GM19397 (cell line): ENCODE measurements at regions not wholly inside any gene's neighbourhood (a gene's known extent, or its start where the extent isn't known, plus 50 kb on each side); places are given as distances from the start of the nearest gene placed in this dataset.

Experiments used
- ATAC-seq: cut with Tn5 transposase; IDR thresholded peaks from one replicate; pipeline ENCODE4 v1.9.1; 2021; ENCODE audit warnings: mild to moderate bottlenecking, moderate library complexity; ENCODE audit not compliant: unreplicated experiment

- no peak for ATAC-seq
Measured at GRCh38 chr18:29060349-29060748, 883.4 kb upstream of the CDH2 start.

DNA sequence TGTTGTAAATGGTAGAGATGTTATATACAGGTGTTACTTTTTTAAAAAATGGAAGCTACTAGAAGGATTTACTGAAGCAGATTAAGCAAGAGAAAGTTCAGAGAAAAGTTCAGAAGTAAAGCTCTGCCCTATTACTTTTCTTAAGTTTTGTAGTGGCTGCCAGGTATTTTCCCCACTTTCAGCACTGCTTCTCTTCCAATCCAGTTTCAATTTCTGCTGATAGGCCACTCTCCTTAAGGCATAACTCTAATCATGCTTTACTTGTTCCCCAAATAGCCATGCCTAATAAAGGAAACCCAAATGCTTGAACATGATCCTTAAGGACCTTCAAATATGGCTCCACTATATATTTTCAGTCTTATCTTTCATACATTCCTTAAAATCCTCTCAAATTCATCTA is 880.8 kb upstream of the CDH2 start:
- no peak for ATAC-seq

- ATAC-seq: no peak
Measured at GRCh38 chr18:29056800-29057199, 879.9 kb upstream of the CDH2 start.

DNA sequence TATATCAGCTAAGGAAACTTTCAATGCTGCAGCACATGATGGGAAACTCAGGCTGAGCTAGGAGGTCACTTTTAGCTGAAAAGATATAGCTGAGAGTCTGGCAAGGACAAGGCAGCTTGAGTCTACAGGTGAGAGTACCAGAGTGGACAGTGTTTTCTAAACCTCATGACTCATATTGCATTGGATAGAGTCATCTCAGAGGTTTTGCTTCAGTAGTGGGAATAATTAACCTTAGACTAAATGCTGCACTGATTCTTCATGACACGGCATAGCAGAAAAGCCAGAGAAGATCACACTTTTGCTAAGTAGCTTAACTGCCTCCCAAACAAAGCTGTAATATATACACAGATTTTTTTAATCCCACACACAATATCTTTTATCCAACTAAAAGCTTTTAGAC is 865.0 kb upstream of the CDH2 start:
- ATAC-seq: no peak

GRCh38 chr18:29034113-29034856 is 857.4 kb upstream of the CDH2 start:
- ATAC-seq: no peak

DNA sequence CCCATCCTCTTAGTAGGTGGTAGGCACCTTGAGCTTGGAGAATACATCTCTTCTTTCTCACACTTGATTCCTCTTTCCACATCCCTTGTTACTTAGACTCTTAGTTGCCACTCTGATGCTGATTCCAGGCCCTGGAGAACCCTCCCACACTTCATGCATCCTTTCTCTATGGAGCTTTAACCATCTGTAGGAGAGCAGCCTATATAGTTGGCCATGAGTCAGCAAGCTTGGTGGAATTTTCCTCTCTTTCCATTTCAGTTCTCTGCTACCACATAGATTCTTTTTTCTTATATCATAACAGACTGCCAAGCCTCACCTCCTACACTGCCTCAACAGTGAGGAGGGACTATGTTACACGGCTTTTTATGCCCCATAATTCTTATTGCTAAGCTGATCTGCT is 851.6 kb upstream of the CDH2 start:
- no peak for ATAC-seq

- ATAC-seq: no peak
Measured at GRCh38 chr18:29018976-29019375, 842.0 kb upstream of the CDH2 start.

GRCh38 chr18:29012883-29013465 is 836.0 kb upstream of the CDH2 start:
- ATAC-seq: no peak

- ATAC-seq: no peak
Measured at GRCh38 chr18:29012364-29012763, 835.4 kb upstream of the CDH2 start.

DNA sequence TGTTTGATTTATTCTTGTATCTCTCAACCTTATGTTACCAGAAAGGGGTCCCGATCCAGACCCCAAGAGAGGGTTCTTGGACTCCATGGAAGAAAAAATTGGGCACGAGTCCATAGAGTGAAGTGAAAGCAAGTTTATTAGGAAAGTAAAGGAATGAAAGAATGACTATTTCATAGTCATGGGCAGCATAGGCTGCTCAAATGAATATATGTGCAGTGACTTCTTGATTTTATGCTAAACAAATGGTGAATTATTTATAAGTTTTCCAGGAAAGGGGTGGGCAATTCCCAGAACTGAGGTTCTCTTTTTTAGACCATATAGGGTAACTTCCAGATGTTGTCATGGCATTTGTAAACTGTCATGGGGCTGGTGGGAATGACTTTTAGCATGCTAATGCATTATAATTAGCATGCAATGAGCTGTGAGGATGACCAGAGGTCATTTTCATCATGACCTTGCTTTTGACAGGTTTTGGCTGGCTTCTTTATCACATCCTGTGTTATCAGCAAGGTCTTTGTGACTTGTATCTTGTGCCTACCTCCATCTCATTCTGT is 832.4 kb upstream of the CDH2 start:
- no peak for ATAC-seq

DNA sequence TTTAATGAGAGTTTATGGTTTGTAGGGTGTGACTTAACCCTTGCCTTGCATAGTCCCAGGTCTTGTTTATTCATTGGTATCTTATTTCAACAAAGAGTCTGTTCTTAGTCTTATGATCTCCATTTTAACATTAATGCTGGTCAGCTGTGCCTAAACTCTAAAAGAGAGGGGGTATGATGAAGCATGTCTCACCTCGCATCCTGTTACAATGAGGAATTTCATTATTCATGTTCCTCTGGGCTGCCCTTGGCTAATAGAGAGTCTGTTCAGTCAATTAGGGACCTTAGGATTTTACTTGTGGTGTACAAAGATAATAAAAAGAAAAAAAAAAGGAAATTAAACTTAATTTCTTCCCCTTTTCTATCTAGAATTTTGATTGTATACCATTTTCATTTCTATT is 831.9 kb upstream of the CDH2 start:
- ATAC-seq: no peak

DNA sequence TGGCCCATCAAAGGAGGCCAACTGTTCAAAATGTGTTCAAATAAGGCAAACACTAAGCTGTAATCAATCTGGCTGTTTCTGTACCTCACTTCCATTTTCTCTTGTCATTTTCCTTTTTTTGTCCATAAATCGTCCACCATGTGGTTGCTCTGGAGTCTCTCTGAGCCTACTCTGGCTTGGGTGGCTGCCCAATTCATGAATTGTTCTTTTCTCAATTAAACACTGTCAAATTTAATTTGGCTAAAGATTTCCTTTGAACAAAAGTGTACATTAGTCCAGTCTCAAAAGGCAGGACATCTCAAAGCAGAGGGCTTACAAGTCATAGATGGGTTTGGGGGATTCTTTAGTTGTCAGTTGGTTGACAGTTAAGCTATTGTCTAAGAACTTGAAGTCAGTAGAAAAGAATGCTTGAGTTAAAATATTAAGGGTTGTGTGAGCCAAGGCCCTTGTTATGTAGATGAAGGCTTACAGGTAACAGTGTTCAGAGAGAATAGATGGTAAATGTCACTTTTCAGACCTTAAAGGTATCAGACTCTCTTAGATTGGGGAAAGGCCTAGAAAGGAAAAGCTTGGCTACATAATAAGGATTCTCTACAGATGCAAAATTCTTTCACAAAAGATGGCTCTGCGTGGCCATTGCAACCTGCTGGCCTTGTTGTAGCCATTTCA is 831.2 kb upstream of the CDH2 start:
- ATAC-seq: no peak

GRCh38 chr18:29004921-29005320 is 828.0 kb upstream of the CDH2 start:
- ATAC-seq: no peak

- no peak for ATAC-seq
Measured at GRCh38 chr18:29003194-29003593, 826.3 kb upstream of the CDH2 start.

- no peak for ATAC-seq
Measured at GRCh38 chr18:29002747-29003146, 825.8 kb upstream of the CDH2 start.

- no peak for ATAC-seq
Measured at GRCh38 chr18:28999726-29000125, 822.8 kb upstream of the CDH2 start.

DNA sequence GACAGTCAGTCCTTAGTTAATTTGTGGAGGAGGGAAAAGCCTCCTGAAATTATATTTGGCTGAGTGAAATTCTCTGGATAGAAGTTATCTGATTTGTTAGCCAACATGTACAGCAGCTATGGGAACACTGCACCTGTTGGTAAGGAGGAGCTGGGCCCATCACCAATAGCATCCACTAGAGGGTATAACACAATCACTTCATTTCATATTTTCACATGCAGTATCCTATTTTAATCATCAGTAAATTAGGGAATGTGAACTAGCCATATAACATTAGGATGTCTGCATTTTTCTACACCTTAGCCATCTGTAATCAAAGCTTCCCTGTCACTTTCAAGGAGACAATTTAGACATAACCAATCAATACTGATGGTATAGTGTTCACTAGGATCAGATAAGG is 818.4 kb upstream of the CDH2 start:
- no peak for ATAC-seq

DNA sequence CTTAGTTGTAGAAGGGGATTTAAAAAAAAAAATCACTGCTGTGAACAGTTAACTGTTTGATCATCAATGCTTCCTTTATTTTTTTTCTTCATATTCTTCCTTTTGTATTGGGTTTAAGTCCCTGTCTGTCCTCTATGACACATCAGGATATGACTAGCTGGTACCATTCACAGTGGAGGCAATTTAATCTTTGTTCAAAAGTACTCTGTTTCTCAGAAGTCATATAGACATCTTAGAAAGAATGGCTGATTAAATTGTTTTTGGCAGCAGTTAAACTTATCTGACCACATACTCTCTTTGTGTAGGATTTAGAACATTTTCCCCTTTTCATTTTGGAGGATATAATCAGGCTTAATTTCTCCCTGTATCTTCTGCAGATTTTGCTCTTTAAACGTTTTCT is 807.8 kb upstream of the CDH2 start:
- ATAC-seq: no peak

GRCh38 chr18:28974504-28974903 is 797.6 kb upstream of the CDH2 start:
- no peak for ATAC-seq

DNA sequence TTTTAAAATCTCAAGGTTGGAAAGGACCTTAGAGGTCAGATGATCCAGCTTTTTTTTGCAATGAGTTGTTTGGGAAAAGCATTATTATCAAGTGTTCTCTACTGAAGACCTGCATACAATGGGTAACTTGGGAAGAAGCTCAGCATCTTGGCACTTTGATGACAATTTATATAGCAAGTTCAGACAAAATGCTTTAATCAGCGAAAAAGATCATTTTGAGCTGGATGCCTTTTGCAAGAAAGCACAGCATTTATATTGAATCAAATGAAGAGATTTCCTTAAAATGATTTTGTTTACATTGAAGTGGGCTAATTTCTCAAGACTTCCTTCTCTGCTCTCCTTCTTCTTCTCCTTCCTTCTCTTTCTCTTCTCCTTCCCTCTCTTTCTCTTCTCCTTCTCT is 796.4 kb upstream of the CDH2 start:
- ATAC-seq: no peak

DNA sequence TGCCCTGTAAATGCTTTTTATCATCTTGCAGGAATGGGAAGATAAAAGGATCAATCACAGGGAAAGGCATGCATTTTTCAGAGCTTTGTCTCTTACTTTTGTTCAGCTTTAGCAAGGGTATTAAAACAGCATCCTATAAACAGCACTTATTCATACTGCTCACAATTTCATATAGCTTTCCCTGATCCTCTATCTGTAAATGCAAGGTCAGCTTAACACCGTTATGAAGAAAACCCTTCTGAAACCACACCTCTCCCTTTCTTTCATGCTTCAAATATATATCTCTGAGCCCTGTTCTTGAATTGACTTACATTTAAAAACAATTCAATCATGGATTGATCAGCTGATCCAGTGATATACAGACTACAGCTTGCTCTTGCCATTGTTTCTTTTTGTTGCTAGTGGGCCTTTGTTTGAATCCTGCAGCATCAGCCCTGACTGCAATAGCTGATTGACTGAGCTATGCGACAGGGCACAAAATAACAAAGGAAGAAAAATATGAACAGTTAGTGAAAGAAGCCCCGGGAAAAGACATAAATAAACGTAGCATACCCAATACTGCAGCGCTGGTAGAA is 795.5 kb upstream of the CDH2 start:
- no peak for ATAC-seq

DNA sequence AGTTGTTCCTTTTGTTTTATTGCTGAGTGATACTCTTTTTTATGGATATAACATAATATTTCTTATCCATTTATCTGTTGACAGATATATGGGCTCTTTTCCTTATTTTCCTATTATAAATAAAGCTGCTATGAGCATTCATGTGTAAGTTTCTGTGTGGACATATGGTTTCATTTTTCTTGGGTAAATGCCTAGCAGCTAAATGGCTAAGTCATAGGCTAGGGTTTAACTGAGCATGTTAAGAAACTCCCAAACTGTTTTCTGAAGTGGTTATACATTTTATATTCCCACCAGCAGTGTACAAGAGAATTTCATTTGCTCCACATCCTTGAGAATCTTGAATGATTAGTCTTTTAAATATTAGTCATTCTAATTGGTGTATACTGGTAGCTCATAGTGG is 786.6 kb upstream of the CDH2 start:
- ATAC-seq: no peak
